Hippocampal formation (tissue), 2 donors: ENCODE measurements at regions not wholly inside any gene's neighbourhood (a gene's known extent, or its start where the extent isn't known, plus 50 kb on each side); places are given as distances from the start of the nearest gene placed in this dataset.
A peak's percentile ranks its signal among the peaks of the same experiment; 100 is the strongest.

Experiments used
- DNase-seq, 2 donors: peaks; one replicate each; lab custom pipeline; 2025; lab: John Stamatoyannopoulos, UW

DNA sequence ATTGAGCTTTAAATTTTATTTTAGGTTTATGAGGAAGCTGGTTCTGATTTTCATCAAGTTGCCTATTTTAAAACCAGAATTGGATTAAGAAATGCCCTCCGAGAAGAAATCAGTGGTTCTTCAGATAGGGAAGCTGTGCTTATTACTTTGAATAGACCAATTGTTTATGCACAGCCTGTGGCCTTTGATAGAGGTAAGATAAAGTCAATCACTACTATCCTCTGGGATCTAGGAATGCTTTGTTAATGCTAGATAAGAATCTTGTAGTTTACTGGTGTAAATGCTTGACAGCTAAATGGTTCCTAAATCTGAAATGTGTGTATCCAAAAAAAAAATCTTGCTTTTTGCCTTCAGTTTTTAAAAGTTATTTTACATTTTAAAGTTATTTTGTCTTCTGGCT, 73.0 kb upstream of the ADAD1 start:
- DNase-seq = no peak

GRCh38 chr4:122309988-122310626, 68.7 kb upstream of the ADAD1 start:
- peak in 1 of 2 donors; percentile 6 for DNase-seq

DNA sequence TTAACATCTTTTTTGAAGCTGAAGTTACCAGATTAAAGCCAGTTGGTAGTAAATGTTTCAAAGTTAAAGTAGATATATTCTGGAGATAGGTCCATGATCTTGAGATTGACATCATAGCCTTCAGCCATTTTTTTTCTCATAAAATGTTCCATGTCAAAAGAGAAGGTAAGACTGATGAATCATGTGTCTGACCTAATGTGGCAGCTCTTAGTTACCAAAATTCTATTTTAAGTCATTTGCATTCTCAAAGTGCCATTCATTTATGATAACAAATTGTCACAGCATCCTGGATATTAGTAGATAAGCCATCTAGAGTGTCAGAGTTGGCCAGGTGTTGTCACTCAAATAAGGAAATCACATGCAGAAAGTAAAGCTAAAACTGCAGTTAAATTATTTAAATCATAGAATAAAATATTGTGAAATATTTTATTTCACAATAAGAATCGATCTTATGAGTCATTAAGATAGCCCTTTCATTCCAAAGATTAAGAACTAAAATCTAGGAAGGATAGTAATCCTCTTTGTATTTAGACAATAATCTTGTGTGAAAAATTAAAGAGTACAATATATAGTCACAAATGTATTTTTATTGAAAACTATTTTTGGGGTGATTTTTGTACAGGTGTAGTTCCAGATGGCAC, 65.7 kb upstream of the ADAD1 start:
- no peak for DNase-seq

GRCh38 chr4:122326908-122327307, 51.9 kb upstream of the ADAD1 start:
- DNase-seq = no peak

- no peak for DNase-seq
Observed at GRCh38 chr4:122328893-122329292, 49.9 kb upstream of the ADAD1 start.
